HepG2 (cell line): ENCODE measurements at regions not wholly inside any gene's neighbourhood (a gene's known extent, or its start where the extent isn't known, plus 50 kb on each side); places are given as distances from the start of the nearest gene placed in this dataset.

Source experiments
- FOXC1 ChIP-seq: sonication (generic); formaldehyde crosslinking; IDR thresholded peaks from 2 replicates; pipeline ENCODE4 v1.8.0; 2022; ENCODE audit warnings: mild to moderate bottlenecking, missing genetic modification reagents, borderline replicate concordance
- GPBP1L1 ChIP-seq: sonication (generic); formaldehyde crosslinking; IDR thresholded peaks from 2 replicates; pipeline ENCODE4 v1.5.0; 2020; ENCODE audit warnings: mild to moderate bottlenecking, missing genetic modification reagents
- HNRNPUL1 ChIP-seq: fragments of 200-400 bp; formaldehyde crosslinking; IDR thresholded peaks from 2 replicates; pipeline ENCODE4 v1.6.1; 2017; ENCODE audit warnings: low read depth, mild to moderate bottlenecking, low read length, moderate library complexity
- IRF1 ChIP-seq: sonication (generic); formaldehyde crosslinking; IDR thresholded peaks from 2 replicates; pipeline ENCODE4 v1.4.0; 2020; ENCODE audit warnings: low read depth, mild to moderate bottlenecking, missing genetic modification reagents
- KAT8 ChIP-seq: IDR thresholded peaks from 2 replicates; pipeline ENCODE4 v1.6.1; 2016; ENCODE audit warnings: missing genetic modification reagents, missing compliant biosample characterization
- PRDM4 ChIP-seq: sonication (generic); formaldehyde crosslinking; IDR thresholded peaks from 2 replicates; pipeline ENCODE4 v1.9.0; 2021; ENCODE audit warnings: missing genetic modification reagents, borderline replicate concordance
- SP140L ChIP-seq: sonication (generic); formaldehyde crosslinking; IDR thresholded peaks from 2 replicates; pipeline ENCODE4 v1.4.0; 2020; ENCODE audit warnings: missing genetic modification reagents, borderline replicate concordance
- ZNF101 ChIP-seq: sonication (generic); formaldehyde crosslinking; IDR thresholded peaks from 2 replicates; pipeline ENCODE4 v1.4.0; 2020; ENCODE audit warnings: mild to moderate bottlenecking, low read depth, missing genetic modification reagents, borderline replicate concordance
- ZNF281 ChIP-seq: sonication (generic); formaldehyde crosslinking; IDR thresholded peaks from 2 replicates; pipeline ENCODE4 v1.4.0; 2020; ENCODE audit warnings: missing genetic modification reagents, borderline replicate concordance
- ZNF639 ChIP-seq: conservative IDR thresholded peaks from 2 replicates; pipeline ENCODE4 v1.6.1; 2018; ENCODE audit warnings: missing genetic modification reagents
- TF ChIP-seq, protein P1 (sequence below): sonication (generic); formaldehyde crosslinking; IDR thresholded peaks from 2 replicates; pipeline ENCODE4 v1.5.1; 2020; ENCODE audit warnings: mild to moderate bottlenecking, missing genetic modification reagents, borderline replicate concordance

GRCh38 chr2:126990605-126991532, 92.2 kb downstream of the TEX51 start (continued):
- TF ChIP-seq GPBP1L1 (no peak), ZNF101 (CRISPR knock-in tag) (no peak), FOXC1 (no peak), ZNF639 (CRISPR knock-in tag) (no peak), HNRNPUL1 (no peak), SP140L (no peak), IRF1 (CRISPR knock-in tag) (0 out of 2 replicates have a peak, but pooled peaks have one; percentile 23), KAT8 (no peak), PRDM4 (CRISPR knock-in tag) (no peak), ZNF281 (CRISPR knock-in tag) (no peak)
- TF ChIP-seq, protein P1, sequence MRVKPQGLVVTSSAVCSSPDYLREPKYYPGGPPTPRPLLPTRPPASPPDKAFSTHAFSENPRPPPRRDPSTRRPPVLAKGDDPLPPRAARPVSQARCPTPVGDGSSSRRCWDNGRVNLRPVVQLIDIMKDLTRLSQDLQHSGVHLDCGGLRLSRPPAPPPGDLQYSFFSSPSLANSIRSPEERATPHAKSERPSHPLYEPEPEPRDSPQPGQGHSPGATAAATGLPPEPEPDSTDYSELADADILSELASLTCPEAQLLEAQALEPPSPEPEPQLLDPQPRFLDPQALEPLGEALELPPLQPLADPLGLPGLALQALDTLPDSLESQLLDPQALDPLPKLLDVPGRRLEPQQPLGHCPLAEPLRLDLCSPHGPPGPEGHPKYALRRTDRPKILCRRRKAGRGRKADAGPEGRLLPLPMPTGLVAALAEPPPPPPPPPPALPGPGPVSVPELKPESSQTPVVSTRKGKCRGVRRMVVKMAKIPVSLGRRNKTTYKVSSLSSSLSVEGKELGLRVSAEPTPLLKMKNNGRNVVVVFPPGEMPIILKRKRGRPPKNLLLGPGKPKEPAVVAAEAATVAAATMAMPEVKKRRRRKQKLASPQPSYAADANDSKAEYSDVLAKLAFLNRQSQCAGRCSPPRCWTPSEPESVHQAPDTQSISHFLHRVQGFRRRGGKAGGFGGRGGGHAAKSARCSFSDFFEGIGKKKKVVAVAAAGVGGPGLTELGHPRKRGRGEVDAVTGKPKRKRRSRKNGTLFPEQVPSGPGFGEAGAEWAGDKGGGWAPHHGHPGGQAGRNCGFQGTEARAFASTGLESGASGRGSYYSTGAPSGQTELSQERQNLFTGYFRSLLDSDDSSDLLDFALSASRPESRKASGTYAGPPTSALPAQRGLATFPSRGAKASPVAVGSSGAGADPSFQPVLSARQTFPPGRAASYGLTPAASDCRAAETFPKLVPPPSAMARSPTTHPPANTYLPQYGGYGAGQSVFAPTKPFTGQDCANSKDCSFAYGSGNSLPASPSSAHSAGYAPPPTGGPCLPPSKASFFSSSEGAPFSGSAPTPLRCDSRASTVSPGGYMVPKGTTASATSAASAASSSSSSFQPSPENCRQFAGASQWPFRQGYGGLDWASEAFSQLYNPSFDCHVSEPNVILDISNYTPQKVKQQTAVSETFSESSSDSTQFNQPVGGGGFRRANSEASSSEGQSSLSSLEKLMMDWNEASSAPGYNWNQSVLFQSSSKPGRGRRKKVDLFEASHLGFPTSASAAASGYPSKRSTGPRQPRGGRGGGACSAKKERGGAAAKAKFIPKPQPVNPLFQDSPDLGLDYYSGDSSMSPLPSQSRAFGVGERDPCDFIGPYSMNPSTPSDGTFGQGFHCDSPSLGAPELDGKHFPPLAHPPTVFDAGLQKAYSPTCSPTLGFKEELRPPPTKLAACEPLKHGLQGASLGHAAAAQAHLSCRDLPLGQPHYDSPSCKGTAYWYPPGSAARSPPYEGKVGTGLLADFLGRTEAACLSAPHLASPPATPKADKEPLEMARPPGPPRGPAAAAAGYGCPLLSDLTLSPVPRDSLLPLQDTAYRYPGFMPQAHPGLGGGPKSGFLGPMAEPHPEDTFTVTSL (CRISPR knock-in tag): peak; percentile 85; the same call in 1 of the 2 replicates
